Endodermal cell (in vitro differentiated cells): ENCODE measurements at regions not wholly inside any gene's neighbourhood (a gene's known extent, or its start where the extent isn't known, plus 50 kb on each side); places are given as distances from the start of the nearest gene placed in this dataset.

Experiments
- DNase-seq: peaks from one replicate; pipeline ENCODE4 v3.0.0-alpha.2; 2017
- H3K27ac ChIP-seq: 2 replicates; pipeline ENCODE4 v1.5.1; 2013; ENCODE audit warnings: mild to moderate bottlenecking, low read depth, low read length, moderate library complexity
- H3K27me3 ChIP-seq: 2 replicates; pipeline ENCODE4 v1.6.1; 2013; ENCODE audit warnings: mild to moderate bottlenecking, low read length, moderate library complexity; ENCODE audit not compliant: insufficient read depth, control insufficient read depth, poor library complexity, severe bottlenecking
- H3K36me3 ChIP-seq: 2 replicates; pipeline ENCODE4 v1.7.0; 2013; ENCODE audit warnings: mild to moderate bottlenecking, low read length, moderate library complexity; ENCODE audit not compliant: control insufficient read depth, insufficient read depth
- H3K4me1 ChIP-seq: one replicate; pipeline ENCODE4 v1.7.0; 2013; ENCODE audit warnings: low read length; ENCODE audit not compliant: control insufficient read depth, insufficient read depth
- H3K4me3 ChIP-seq: 2 replicates; pipeline ENCODE4 v1.5.1; 2013; ENCODE audit warnings: mild to moderate bottlenecking, low read length, moderate library complexity
- H3K9ac ChIP-seq: 2 replicates; pipeline ENCODE4 v1.6.1; 2013; ENCODE audit warnings: mild to moderate bottlenecking, low read length, moderate library complexity; ENCODE audit not compliant: poor library complexity, severe bottlenecking; ENCODE audit errors: extremely low read depth
- H3K9me3 ChIP-seq: 2 replicates; pipeline ENCODE4 v1.6.1; 2013; ENCODE audit warnings: mild to moderate bottlenecking, low read length, moderate library complexity; ENCODE audit not compliant: control insufficient read depth
- H3K27ac Mint-ChIP-seq: 2 replicates; pipeline ENCODE4 v1.8.0; 2020; ENCODE audit warnings: mixed read lengths
- H3K27me3 Mint-ChIP-seq: 2 replicates; pipeline ENCODE4 v1.8.0; 2021; ENCODE audit warnings: mild to moderate bottlenecking, mixed read lengths; ENCODE audit not compliant: insufficient read depth
- H3K36me3 Mint-ChIP-seq: 2 replicates; pipeline ENCODE4 v1.8.0; 2020; ENCODE audit warnings: low read depth, mixed read lengths
- H3K4me1 Mint-ChIP-seq: 2 replicates; pipeline ENCODE4 v1.8.0; 2020; ENCODE audit warnings: mixed read lengths
- H3K4me3 Mint-ChIP-seq: 2 replicates; pipeline ENCODE4 v1.8.0; 2020; ENCODE audit warnings: mild to moderate bottlenecking, moderate library complexity, mixed read lengths
- H3K9me3 Mint-ChIP-seq: 2 replicates; pipeline ENCODE4 v1.8.0; 2020; ENCODE audit warnings: mild to moderate bottlenecking, mixed read lengths
- WGBS, 2 experiments: methylation state at CpG; one replicate each; pipeline versions ENCODE4 v1.1.5 to v1.1.7; 2013; ENCODE audit warnings: missing lambda C conversion rate in 2 of 2, mixed read lengths in 1 of 2; ENCODE audit not compliant: insufficient coverage in 1 of 2, insufficient read length in 1 of 2; 5-methylcytosine and 5-hydroxymethylcytosine counted together
- TF ChIP-seq, protein P1 (sequence below): fragments of 200-600 bp; sonication (generic); conservative IDR thresholded peaks from 2 replicates; pipeline ENCODE4 v1.5.0; 2021; ENCODE audit warnings: antibody characterized with exemption, mild to moderate bottlenecking

GRCh38 chr2:220521551-220521950 lies 894.1 kb downstream of the SLC4A3 start:
- no peaks in the 10 kb centered on the region for H3K27me3 Mint-ChIP-seq
- WGBS, 2 experiments: 58 to 86% methylated on average over 4 to 5 of the region's 5 CpGs
- H3K27ac ChIP-seq: no peak overlapping the region
- no peak overlapping the region for H3K9ac ChIP-seq
- H3K36me3 ChIP-seq: no peaks in the 10 kb centered on the region
- H3K36me3 Mint-ChIP-seq: no peaks in the 10 kb centered on the region
- TF ChIP-seq, protein P1, sequence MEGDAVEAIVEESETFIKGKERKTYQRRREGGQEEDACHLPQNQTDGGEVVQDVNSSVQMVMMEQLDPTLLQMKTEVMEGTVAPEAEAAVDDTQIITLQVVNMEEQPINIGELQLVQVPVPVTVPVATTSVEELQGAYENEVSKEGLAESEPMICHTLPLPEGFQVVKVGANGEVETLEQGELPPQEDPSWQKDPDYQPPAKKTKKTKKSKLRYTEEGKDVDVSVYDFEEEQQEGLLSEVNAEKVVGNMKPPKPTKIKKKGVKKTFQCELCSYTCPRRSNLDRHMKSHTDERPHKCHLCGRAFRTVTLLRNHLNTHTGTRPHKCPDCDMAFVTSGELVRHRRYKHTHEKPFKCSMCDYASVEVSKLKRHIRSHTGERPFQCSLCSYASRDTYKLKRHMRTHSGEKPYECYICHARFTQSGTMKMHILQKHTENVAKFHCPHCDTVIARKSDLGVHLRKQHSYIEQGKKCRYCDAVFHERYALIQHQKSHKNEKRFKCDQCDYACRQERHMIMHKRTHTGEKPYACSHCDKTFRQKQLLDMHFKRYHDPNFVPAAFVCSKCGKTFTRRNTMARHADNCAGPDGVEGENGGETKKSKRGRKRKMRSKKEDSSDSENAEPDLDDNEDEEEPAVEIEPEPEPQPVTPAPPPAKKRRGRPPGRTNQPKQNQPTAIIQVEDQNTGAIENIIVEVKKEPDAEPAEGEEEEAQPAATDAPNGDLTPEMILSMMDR: no peak
- no peaks in the 10 kb centered on the region for H3K4me1 ChIP-seq
- no peak overlapping the region for H3K4me3 ChIP-seq
- H3K9me3 ChIP-seq: no peaks in the 10 kb centered on the region
- no peak for DNase-seq
- H3K27ac Mint-ChIP-seq: no peak overlapping the region
- no peak overlapping the region for H3K4me3 Mint-ChIP-seq
- no peaks in the 10 kb centered on the region for H3K27me3 ChIP-seq
- no peaks in the 10 kb centered on the region for H3K9me3 Mint-ChIP-seq
- peaks cover 3% of the 10 kb centered on the region for H3K4me1 Mint-ChIP-seq

- no peak overlapping the region for H3K9ac ChIP-seq
- Mint-ChIP-seq H3K9me3 (peaks cover 16% of the 10 kb centered on the region), H3K4me1 (no peaks in the 10 kb centered on the region), H3K27ac (no peak overlapping the region), H3K27me3 (no peaks in the 10 kb centered on the region), H3K4me3 (no peak overlapping the region), H3K36me3 (no peaks in the 10 kb centered on the region)
- no peak for DNase-seq
- H3K4me3 ChIP-seq: no peak overlapping the region
- H3K36me3 ChIP-seq: no peaks in the 10 kb centered on the region
- H3K27me3 ChIP-seq: no peaks in the 10 kb centered on the region
- H3K4me1 ChIP-seq: no peaks in the 10 kb centered on the region
- no peak overlapping the region for H3K27ac ChIP-seq
- TF ChIP-seq, protein P1: no peak
- H3K9me3 ChIP-seq: peaks cover 10% of the 10 kb centered on the region
- 95 to 100% methylated on average over 1 to 2 of the region's 3 CpGs for WGBS, 2 experiments
Observed at GRCh38 chr2:220528180-220528675, 900.8 kb downstream of the SLC4A3 start.

DNA sequence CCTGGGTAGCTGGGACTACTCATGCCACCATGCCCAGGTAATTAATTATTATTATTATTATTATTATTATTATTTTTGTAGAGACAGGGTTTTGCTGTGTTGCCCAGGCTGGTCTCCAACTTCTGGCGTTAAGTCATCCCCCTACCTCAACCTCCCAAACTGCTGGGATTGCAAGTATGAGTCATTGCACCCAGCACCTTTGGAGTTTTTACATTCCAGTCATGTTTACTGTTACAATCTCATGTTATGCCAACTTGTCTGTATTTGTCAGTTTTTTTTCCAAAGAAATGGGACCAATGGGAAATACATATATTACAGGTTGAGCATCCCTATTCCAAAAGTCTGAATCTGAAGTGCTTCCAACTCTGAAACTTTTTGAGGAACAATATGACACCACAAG lies 903.8 kb downstream of the SLC4A3 start:
- Histone ChIP-seq H3K9me3 (peaks cover 28% of the 10 kb centered on the region), H3K27ac (no peak overlapping the region), H3K4me1 (no peaks in the 10 kb centered on the region), H3K9ac (no peak overlapping the region), H3K36me3 (no peaks in the 10 kb centered on the region), H3K4me3 (no peak overlapping the region), H3K27me3 (no peaks in the 10 kb centered on the region)
- 91% methylated on average over 1 of the region's 1 CpG; no CpG with 5 or more reads in 1 of the 2 experiments for WGBS, 2 experiments
- no peak overlapping the region for H3K27ac Mint-ChIP-seq
- no peak for DNase-seq
- TF ChIP-seq, protein P1: no peak
- H3K9me3 Mint-ChIP-seq: peaks cover 35% of the 10 kb centered on the region
- no peaks in the 10 kb centered on the region for H3K27me3 Mint-ChIP-seq
- H3K36me3 Mint-ChIP-seq: no peaks in the 10 kb centered on the region
- H3K4me1 Mint-ChIP-seq: no peaks in the 10 kb centered on the region
- no peak overlapping the region for H3K4me3 Mint-ChIP-seq
